GM13977 (cell line): ENCODE measurements at regions not wholly inside any gene's neighbourhood (a gene's known extent, or its start where the extent isn't known, plus 50 kb on each side); places are given as distances from the start of the nearest gene placed in this dataset.

ENCODE experiments used
- DNase-seq: peaks from one replicate; pipeline ENCODE4 v3.0.0; 2012; ENCODE audit warnings: low spot score
- in situ Hi-C: fragments of 300-500 bp; cut with MboI; formaldehyde crosslinking; loops from one replicate; pipeline ENCODE4 v1.12.0; 2022; ENCODE audit warnings: low sequenced_read_pairs, low pct_unique_long_range_greater_than_20kb, mixed read lengths, inconsistent platforms; ENCODE audit not compliant: unreplicated experiment
- TF ChIP-seq, protein P1 (sequence below): IDR thresholded peaks from 2 replicates; pipeline ENCODE4 v1.5.1; 2012; ENCODE audit warnings: mild to moderate bottlenecking, control low read depth; ENCODE audit not compliant: insufficient read depth; ENCODE audit errors: extremely low read depth, missing control alignments

DNA sequence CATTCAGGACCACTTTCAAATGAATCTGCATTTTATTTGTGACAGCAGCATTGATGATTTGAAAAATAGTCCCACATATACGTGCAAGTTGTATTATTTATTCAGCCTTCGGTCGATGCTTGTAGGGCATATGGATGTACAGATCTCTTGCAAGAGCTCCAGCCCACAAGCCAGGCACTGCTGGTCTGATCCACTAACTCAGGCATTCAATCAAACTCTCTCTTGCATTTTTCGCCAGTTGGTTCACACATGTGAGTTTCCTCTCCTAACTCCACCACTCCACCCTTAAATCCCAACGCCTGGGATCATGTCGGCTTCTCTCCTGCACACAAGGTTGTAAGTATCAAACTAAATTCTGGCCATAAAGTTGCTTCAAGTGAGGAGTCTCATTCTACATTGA, 318.7 kb downstream of the CYP26B1 start:
- DNase-seq = no peak
- TF ChIP-seq, protein P1, sequence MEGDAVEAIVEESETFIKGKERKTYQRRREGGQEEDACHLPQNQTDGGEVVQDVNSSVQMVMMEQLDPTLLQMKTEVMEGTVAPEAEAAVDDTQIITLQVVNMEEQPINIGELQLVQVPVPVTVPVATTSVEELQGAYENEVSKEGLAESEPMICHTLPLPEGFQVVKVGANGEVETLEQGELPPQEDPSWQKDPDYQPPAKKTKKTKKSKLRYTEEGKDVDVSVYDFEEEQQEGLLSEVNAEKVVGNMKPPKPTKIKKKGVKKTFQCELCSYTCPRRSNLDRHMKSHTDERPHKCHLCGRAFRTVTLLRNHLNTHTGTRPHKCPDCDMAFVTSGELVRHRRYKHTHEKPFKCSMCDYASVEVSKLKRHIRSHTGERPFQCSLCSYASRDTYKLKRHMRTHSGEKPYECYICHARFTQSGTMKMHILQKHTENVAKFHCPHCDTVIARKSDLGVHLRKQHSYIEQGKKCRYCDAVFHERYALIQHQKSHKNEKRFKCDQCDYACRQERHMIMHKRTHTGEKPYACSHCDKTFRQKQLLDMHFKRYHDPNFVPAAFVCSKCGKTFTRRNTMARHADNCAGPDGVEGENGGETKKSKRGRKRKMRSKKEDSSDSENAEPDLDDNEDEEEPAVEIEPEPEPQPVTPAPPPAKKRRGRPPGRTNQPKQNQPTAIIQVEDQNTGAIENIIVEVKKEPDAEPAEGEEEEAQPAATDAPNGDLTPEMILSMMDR = no peak
- in situ Hi-C loops = no loop called here

DNA sequence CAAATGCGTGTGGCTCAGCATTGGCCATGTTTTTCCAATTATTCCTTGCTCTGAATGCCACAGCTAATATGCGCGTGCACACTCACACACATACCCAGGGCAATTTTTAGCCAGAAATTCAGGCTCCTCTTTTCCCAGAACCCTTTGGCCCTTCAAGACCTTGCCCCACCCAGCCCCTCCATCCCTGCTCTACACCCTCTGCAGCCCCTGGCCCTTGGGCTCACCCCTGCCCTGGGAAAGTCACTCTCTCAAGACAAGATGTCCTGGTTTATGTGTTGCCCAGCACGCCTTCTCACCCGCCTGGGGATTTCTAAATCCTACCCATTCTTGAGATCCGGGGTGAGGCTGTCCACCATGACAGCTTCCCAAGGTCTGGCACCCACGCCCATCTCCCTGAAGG, 319.7 kb downstream of the CYP26B1 start:
- no peak for DNase-seq
- in situ Hi-C loops = no loop called here
- TF ChIP-seq, protein P1 = no peak

DNA sequence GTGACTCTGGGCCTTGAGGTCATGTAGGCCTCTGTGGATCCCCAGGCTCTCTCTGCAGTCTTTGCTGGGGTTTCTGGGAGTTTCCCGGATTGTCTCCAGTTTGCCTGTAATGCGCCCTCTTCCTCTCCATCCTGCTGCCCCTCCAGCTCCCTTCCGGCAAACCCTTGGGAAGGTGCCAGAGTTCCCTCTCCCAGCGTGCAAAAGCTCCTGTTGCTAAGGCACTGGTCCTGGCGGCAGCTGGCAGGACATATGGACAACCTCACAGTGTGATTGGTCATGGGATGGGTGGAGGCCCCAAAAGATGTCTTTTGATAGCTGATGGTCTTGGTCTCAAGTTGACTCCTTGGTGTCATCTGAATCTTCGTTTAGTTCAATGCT, 320.1 kb downstream of the CYP26B1 start:
- in situ Hi-C loops = no loop called here
- no peak for DNase-seq
- TF ChIP-seq, protein P1 = no peak

DNA sequence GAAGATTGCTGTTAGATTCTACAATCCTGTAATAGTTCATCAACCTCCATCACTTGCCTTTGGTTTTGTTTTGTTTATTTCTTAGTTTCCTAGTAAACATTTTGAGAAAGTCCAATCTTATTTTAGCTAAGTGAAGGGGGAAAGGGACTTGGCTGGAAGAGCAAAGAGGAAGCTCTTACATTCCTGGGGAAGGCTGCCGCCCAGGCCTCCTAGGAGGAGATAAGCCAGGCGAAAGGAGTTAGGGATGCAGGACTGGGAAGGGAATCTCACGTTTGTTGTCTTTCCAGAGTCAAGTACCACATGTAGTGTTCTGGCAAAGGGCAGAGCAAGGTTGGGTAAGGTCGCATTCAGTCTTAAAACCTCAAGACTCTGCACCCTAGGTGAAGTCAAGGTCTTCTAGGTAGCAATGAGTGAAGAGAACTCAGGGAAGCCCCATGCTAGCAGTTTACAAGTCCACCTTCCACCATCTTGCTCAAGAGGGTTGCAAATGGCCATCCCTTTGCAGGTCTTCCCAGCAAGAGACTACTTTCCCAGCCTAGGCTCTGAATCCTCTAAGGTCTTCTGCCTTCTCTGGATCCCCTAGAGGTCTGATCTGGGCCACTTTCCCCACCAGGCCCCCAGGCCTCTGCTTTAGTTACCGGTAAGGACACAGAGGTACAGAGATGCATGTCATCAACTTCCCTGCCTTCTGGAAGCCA, 320.7 kb downstream of the CYP26B1 start:
- no peak for DNase-seq
- TF ChIP-seq, protein P1 = no peak
- in situ Hi-C loops = no loop called here

DNA sequence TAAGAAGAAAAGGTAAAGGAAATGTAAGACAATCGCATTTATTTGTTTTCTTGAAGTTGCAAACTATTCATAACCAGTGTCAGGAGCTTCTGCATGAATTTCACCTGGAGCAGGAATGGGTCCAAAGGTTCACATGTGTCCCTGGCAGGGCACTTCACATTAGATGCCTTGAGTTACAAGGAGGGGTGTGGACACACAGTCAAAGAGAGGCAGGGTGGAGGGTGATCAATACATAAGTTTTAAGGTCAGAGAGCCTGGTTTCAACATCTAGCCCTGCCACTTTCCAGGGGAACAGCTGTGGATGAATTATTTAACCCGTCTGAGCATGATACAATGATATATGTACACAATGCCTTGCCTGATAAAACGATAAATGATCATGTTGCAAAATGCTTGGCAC, 321.4 kb downstream of the CYP26B1 start:
- DNase-seq = no peak
- in situ Hi-C loops = no loop called here
- TF ChIP-seq, protein P1 = no peak

DNA sequence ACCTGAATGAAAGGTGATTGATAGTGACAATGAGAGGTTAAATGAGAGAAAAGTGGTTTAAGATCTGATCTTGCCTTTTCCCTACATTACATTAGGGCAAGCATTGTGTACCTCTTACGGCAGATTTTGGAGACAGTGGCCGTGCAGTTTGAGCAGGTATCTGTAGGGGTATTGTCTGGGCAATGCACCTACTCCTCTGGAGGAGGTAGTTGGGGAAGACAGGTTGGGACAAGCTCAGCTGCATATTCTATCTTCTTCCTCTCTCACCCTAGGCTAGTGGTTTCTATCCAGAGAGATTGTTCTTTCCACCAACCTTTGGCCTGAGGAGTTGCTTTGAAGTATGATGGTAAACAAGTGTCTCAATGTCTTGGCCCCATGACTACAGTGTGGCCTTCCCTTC, 323.2 kb downstream of the CYP26B1 start:
- TF ChIP-seq, protein P1 = no peak
- DNase-seq = no peak
- in situ Hi-C loops = no loop called here
